Activated gamma-delta T cell treated with anti-CD3 and anti-CD28 coated beads, Interleukin-2, amount 50 U/mL, for 16 hours (primary cell): ENCODE measurements at regions not wholly inside any gene's neighbourhood (a gene's known extent, or its start where the extent isn't known, plus 50 kb on each side); places are given as distances from the start of the nearest gene placed in this dataset.

Experiments used
- DNase-seq: peaks from one replicate; pipeline ENCODE4 v3.0.0-alpha.2; 2020; ENCODE audit warnings: low read depth

- DNase-seq, result no peak
Measured at GRCh38 chr13:99123101-99124045, 77.3 kb upstream of the UBAC2 start.

- DNase-seq, result no peak
Measured at GRCh38 chr13:99124046-99124400, 76.6 kb upstream of the UBAC2 start.

GRCh38 chr13:99124794-99125316 is 75.8 kb upstream of the UBAC2 start:
- DNase-seq, result no peak

GRCh38 chr13:99125326-99125915 is 75.2 kb upstream of the UBAC2 start:
- DNase-seq, result no peak

- no peak for DNase-seq
Measured at GRCh38 chr13:99126821-99127220, 73.8 kb upstream of the UBAC2 start.

- DNase-seq, result no peak
Measured at GRCh38 chr13:99129050-99129449, 71.6 kb upstream of the UBAC2 start.

GRCh38 chr13:99129951-99130350 is 70.7 kb upstream of the UBAC2 start:
- DNase-seq, result no peak

- no peak for DNase-seq
Measured at GRCh38 chr13:99131410-99131809, 69.2 kb upstream of the UBAC2 start.

- no peak for DNase-seq
Measured at GRCh38 chr13:99132295-99132835, 68.3 kb upstream of the UBAC2 start.

GRCh38 chr13:99133230-99133629 is 67.4 kb upstream of the UBAC2 start:
- no peak for DNase-seq

- DNase-seq, result no peak
Measured at GRCh38 chr13:99133848-99134247, 66.8 kb upstream of the UBAC2 start.

GRCh38 chr13:99135591-99135990 is 65.1 kb upstream of the UBAC2 start:
- DNase-seq, result no peak

GRCh38 chr13:99136427-99136954 is 64.2 kb upstream of the UBAC2 start:
- DNase-seq, result no peak

GRCh38 chr13:99140831-99141230 is 59.8 kb upstream of the UBAC2 start:
- DNase-seq, result no peak

GRCh38 chr13:99143904-99144303 is 56.8 kb upstream of the UBAC2 start:
- no peak for DNase-seq

- no peak for DNase-seq
Measured at GRCh38 chr13:99144306-99144705, 56.3 kb upstream of the UBAC2 start.

GRCh38 chr13:99145461-99145860 is 55.2 kb upstream of the UBAC2 start:
- no peak for DNase-seq

GRCh38 chr13:99150575-99151361 is 49.9 kb upstream of the UBAC2 start:
- no peak for DNase-seq
